Peyer's patch (tissue), 4 donors: ENCODE measurements at regions not wholly inside any gene's neighbourhood (a gene's known extent, or its start where the extent isn't known, plus 50 kb on each side); places are given as distances from the start of the nearest gene placed in this dataset.

ENCODE experiments used
- DNase-seq, 3 donors: peaks; one replicate each; pipeline ENCODE4 v3.0.0-alpha.2; 2017 to 2019
- H3K27ac ChIP-seq, 4 donors: fragments of 200-600 bp; sonication (generic); one replicate each; pipeline ENCODE4 v1.5.1; 2016 to 2019
- H3K27me3 ChIP-seq, 2 donors: fragments of 200-600 bp; sonication (generic); one replicate each; pipeline ENCODE4 v1.5.1; 2019
- H3K36me3 ChIP-seq, 3 donors: fragments of 200-600 bp; sonication (generic); one replicate each; pipeline ENCODE4 v1.5.1; 2016 to 2019
- H3K4me1 ChIP-seq, 4 donors: fragments of 200-600 bp; sonication (generic); one replicate each; pipeline ENCODE4 v1.5.1; 2016 to 2019
- H3K4me3 ChIP-seq, 4 donors: fragments of 200-600 bp; sonication (generic); 1 replicate in 3 of 4; 2 replicates in 1 of 4; pipeline ENCODE4 v1.5.1; 2016 to 2019; ENCODE audit warnings: mild to moderate bottlenecking in 1 of 4
- H3K9me3 ChIP-seq, 4 donors: fragments of 200-600 bp; sonication (generic); one replicate each; pipeline ENCODE4 v1.5.1; 2016 to 2019; ENCODE audit warnings: mild to moderate bottlenecking in 1 of 4
- POLR2A ChIP-seq, 2 donors: fragments of 450-650 bp; IDR thresholded peaks; one replicate each; pipeline ENCODE4 v1.5.1; 2017; ENCODE audit warnings: antibody characterized with exemption in 2 of 2, mild to moderate bottlenecking in 2 of 2, moderate library complexity in 2 of 2
- TF ChIP-seq, protein P1 (sequence below), 6 experiments: fragments of 450-650 bp in 4 of 6; fragments of 200-600 bp in 2 of 6; sonication (generic) in 1 of 6; IDR thresholded peaks; one replicate each; pipeline ENCODE4 v1.5.1; 2017 to 2019; ENCODE audit warnings: antibody characterized with exemption in 6 of 6, mild to moderate bottlenecking in 3 of 6, moderate library complexity in 1 of 6

GRCh38 chr3:73225146-73225855 lies 163.8 kb downstream of the EBLN2 start:
- Histone ChIP-seq H3K4me1 (no peaks in the 10 kb centered on the region), H3K9me3 (no peaks in the 10 kb centered on the region), H3K27ac (no peak overlapping the region), H3K27me3 (no peaks in the 10 kb centered on the region), H3K4me3 (no peak overlapping the region), H3K36me3 (no peaks in the 10 kb centered on the region)
- TF ChIP-seq, protein P1, sequence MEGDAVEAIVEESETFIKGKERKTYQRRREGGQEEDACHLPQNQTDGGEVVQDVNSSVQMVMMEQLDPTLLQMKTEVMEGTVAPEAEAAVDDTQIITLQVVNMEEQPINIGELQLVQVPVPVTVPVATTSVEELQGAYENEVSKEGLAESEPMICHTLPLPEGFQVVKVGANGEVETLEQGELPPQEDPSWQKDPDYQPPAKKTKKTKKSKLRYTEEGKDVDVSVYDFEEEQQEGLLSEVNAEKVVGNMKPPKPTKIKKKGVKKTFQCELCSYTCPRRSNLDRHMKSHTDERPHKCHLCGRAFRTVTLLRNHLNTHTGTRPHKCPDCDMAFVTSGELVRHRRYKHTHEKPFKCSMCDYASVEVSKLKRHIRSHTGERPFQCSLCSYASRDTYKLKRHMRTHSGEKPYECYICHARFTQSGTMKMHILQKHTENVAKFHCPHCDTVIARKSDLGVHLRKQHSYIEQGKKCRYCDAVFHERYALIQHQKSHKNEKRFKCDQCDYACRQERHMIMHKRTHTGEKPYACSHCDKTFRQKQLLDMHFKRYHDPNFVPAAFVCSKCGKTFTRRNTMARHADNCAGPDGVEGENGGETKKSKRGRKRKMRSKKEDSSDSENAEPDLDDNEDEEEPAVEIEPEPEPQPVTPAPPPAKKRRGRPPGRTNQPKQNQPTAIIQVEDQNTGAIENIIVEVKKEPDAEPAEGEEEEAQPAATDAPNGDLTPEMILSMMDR (IDR thresholded peaks at IDR 0.05): no peak
- no peak for TF ChIP-seq POLR2A (IDR thresholded peaks at IDR 0.05)
- DNase-seq: no peak

- H3K27ac ChIP-seq: no peak overlapping the region
- no peak overlapping the region for H3K4me3 ChIP-seq
- H3K4me1 ChIP-seq: no peaks in the 10 kb centered on the region
- no peaks in the 10 kb centered on the region for H3K27me3 ChIP-seq
- no peak for DNase-seq
- no peaks in the 10 kb centered on the region for H3K9me3 ChIP-seq
- TF ChIP-seq, protein P1 (IDR thresholded peaks at IDR 0.05): no peak
- no peaks in the 10 kb centered on the region for H3K36me3 ChIP-seq
Observed at GRCh38 chr3:73225991-73226390, 164.5 kb downstream of the EBLN2 start.

DNA sequence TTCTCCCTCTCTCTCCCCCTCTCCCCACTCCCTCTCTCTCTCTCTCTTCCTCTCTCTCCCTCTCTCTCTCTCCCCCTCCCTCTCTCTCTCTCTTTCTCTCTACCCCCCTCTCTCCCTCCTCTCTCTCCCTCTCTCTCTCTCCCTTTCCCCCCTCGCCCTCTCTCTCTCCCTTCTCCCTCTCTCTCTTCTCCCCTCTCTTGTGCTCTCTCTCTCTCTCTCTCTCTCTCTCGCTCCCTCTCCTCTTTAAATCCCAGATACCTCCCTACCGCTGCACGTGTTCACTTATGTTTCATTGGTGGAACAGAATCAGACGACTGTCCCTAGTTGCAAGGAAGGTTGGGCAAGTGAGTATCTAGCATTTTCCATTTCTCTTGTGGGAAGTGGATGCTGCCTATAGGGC lies 166.5 kb downstream of the EBLN2 start:
- Histone ChIP-seq H3K4me3 (no peak overlapping the region), H3K36me3 (no peaks in the 10 kb centered on the region), H3K9me3 (no peaks in the 10 kb centered on the region), H3K27ac (no peak overlapping the region), H3K4me1 (no peaks in the 10 kb centered on the region), H3K27me3 (no peaks in the 10 kb centered on the region)
- no peak for DNase-seq
- TF ChIP-seq, protein P1 (IDR thresholded peaks at IDR 0.05): no peak
- no peak for TF ChIP-seq POLR2A (IDR thresholded peaks at IDR 0.05)

GRCh38 chr3:73228437-73228836 lies 167.0 kb downstream of the EBLN2 start:
- H3K9me3 ChIP-seq: no peaks in the 10 kb centered on the region
- no peak for DNase-seq
- no peak for TF ChIP-seq POLR2A (IDR thresholded peaks at IDR 0.05)
- TF ChIP-seq, protein P1 (IDR thresholded peaks at IDR 0.05): no peak
- H3K36me3 ChIP-seq: no peaks in the 10 kb centered on the region
- no peaks in the 10 kb centered on the region for H3K27me3 ChIP-seq
- no peak overlapping the region for H3K27ac ChIP-seq
- no peak overlapping the region for H3K4me3 ChIP-seq
- no peaks in the 10 kb centered on the region for H3K4me1 ChIP-seq

DNA sequence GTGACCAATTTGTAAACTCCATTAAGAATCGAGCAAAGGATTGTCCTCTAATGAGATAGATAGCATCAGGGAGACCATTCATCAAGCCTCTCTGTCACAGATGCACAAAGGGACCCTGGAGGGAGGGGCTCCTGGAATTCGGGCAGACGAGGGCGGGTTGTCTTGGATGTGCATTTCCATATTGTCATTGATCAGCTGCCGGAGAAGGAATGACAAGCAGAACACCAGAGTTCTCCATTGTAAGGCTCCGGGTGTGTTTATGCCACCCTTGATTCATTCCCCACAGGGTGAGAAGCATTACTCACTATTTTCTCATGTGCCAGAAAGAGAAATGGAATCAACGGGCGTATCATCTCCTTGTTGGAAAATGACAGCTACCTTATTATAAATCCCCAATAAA lies 167.5 kb downstream of the EBLN2 start:
- no peak for DNase-seq
- Histone ChIP-seq H3K27me3 (no peaks in the 10 kb centered on the region), H3K4me3 (no peak overlapping the region), H3K27ac (no peak overlapping the region), H3K36me3 (no peaks in the 10 kb centered on the region), H3K4me1 (no peaks in the 10 kb centered on the region), H3K9me3 (no peaks in the 10 kb centered on the region)
- TF ChIP-seq, protein P1 (IDR thresholded peaks at IDR 0.05): no peak
- TF ChIP-seq POLR2A (IDR thresholded peaks at IDR 0.05): no peak
